ENCODE measurements at regions not wholly inside any gene's neighbourhood (a gene's known extent, or its start where the extent isn't known, plus 50 kb on each side); places are given as distances from the start of the nearest gene placed in this dataset.

- Histone ChIP-seq H3K4me1 (ENCODE audit: control insufficient read depth in 2 of 2, insufficient read depth in 2 of 2, low read length in 1 of 2) (no peaks in the 10 kb centered on the region), H3K27ac (ENCODE audit: low read depth in 2 of 2, low read length in 1 of 2) (no peak overlapping the region), H3K9me3 (ENCODE audit: control insufficient read depth in 2 of 2, insufficient read depth in 1 of 2, low read depth in 1 of 2, low read length in 1 of 2) (no peaks in the 10 kb centered on the region), H3K4me3 (ENCODE audit: low read depth in 1 of 2, low read length in 2 of 2) (no peak overlapping the region), H3K36me3 (ENCODE audit: control insufficient read depth in 2 of 2, insufficient read depth in 2 of 2, low read length in 1 of 2) (no peaks in the 10 kb centered on the region), H3K27me3 (ENCODE audit: control insufficient read depth in 1 of 2, insufficient read depth in 2 of 2, low read length in 2 of 2) (no peaks in the 10 kb centered on the region)
- 74 to 80% methylated on average over 2 of the region's 2 CpGs for WGBS, 2 donors
Observed at GRCh38 chr2:83844490-83844889, 614.6 kb downstream of the SUCLG1 start.

- H3K27ac ChIP-seq (ENCODE audit: low read depth in 2 of 2, low read length in 1 of 2): no peak overlapping the region
Observed at GRCh38 chr2:83842421-83842820, 616.7 kb downstream of the SUCLG1 start.

GRCh38 chr2:83837823-83838222 is 621.3 kb downstream of the SUCLG1 start:
- H3K27me3 ChIP-seq (ENCODE audit: control insufficient read depth in 1 of 2, insufficient read depth in 2 of 2, low read length in 2 of 2): no peaks in the 10 kb centered on the region
- WGBS, 2 donors: 75 to 76% methylated on average over 3 of the region's 3 CpGs
- no peaks in the 10 kb centered on the region for H3K4me1 ChIP-seq (ENCODE audit: control insufficient read depth in 2 of 2, insufficient read depth in 2 of 2, low read length in 1 of 2)
- no peak overlapping the region for H3K27ac ChIP-seq (ENCODE audit: low read depth in 2 of 2, low read length in 1 of 2)
- H3K4me3 ChIP-seq (ENCODE audit: low read depth in 1 of 2, low read length in 2 of 2): no peak overlapping the region
- H3K9me3 ChIP-seq (ENCODE audit: control insufficient read depth in 2 of 2, insufficient read depth in 1 of 2, low read depth in 1 of 2, low read length in 1 of 2): no peaks in the 10 kb centered on the region
- H3K36me3 ChIP-seq (ENCODE audit: control insufficient read depth in 2 of 2, insufficient read depth in 2 of 2, low read length in 1 of 2): no peaks in the 10 kb centered on the region

More at GRCh38 chr2:83842421-83842820, 616.7 kb downstream of the SUCLG1 start:
- no peaks in the 10 kb centered on the region for H3K27me3 ChIP-seq (ENCODE audit: control insufficient read depth in 1 of 2, insufficient read depth in 2 of 2, low read length in 2 of 2)
- H3K36me3 ChIP-seq (ENCODE audit: control insufficient read depth in 2 of 2, insufficient read depth in 2 of 2, low read length in 1 of 2): no peaks in the 10 kb centered on the region
- no peak overlapping the region for H3K4me3 ChIP-seq (ENCODE audit: low read depth in 1 of 2, low read length in 2 of 2)
- H3K4me1 ChIP-seq (ENCODE audit: control insufficient read depth in 2 of 2, insufficient read depth in 2 of 2, low read length in 1 of 2): no peaks in the 10 kb centered on the region
- H3K9me3 ChIP-seq (ENCODE audit: control insufficient read depth in 2 of 2, insufficient read depth in 1 of 2, low read depth in 1 of 2, low read length in 1 of 2): no peaks in the 10 kb centered on the region

GRCh38 chr2:83827618-83828017 is 631.5 kb downstream of the SUCLG1 start:
- Histone ChIP-seq H3K4me1 (ENCODE audit: control insufficient read depth in 2 of 2, insufficient read depth in 2 of 2, low read length in 1 of 2) (no peaks in the 10 kb centered on the region), H3K4me3 (ENCODE audit: low read depth in 1 of 2, low read length in 2 of 2) (no peak overlapping the region), H3K36me3 (ENCODE audit: control insufficient read depth in 2 of 2, insufficient read depth in 2 of 2, low read length in 1 of 2) (no peaks in the 10 kb centered on the region), H3K27me3 (ENCODE audit: control insufficient read depth in 1 of 2, insufficient read depth in 2 of 2, low read length in 2 of 2) (no peaks in the 10 kb centered on the region), H3K9me3 (ENCODE audit: control insufficient read depth in 2 of 2, insufficient read depth in 1 of 2, low read depth in 1 of 2, low read length in 1 of 2) (peaks cover 5% of the 10 kb centered on the region in 2 donors), H3K27ac (ENCODE audit: low read depth in 2 of 2, low read length in 1 of 2) (no peak overlapping the region)
- WGBS, 2 donors: 95 to 100% methylated on average over 2 of the region's 2 CpGs

GRCh38 chr2:83826577-83826976 is 632.5 kb downstream of the SUCLG1 start:
- Histone ChIP-seq H3K9me3 (ENCODE audit: control insufficient read depth in 2 of 2, insufficient read depth in 1 of 2, low read depth in 1 of 2, low read length in 1 of 2) (peaks cover 5% of the 10 kb centered on the region in 2 donors), H3K36me3 (ENCODE audit: control insufficient read depth in 2 of 2, insufficient read depth in 2 of 2, low read length in 1 of 2) (no peaks in the 10 kb centered on the region), H3K27ac (ENCODE audit: low read depth in 2 of 2, low read length in 1 of 2) (no peak overlapping the region), H3K4me1 (ENCODE audit: control insufficient read depth in 2 of 2, insufficient read depth in 2 of 2, low read length in 1 of 2) (no peaks in the 10 kb centered on the region), H3K4me3 (ENCODE audit: low read depth in 1 of 2, low read length in 2 of 2) (no peak overlapping the region), H3K27me3 (ENCODE audit: control insufficient read depth in 1 of 2, insufficient read depth in 2 of 2, low read length in 2 of 2) (no peaks in the 10 kb centered on the region)
- 80 to 86% methylated on average over 5 of the region's 5 CpGs for WGBS, 2 donors

GRCh38 chr2:83823229-83823628 is 635.9 kb downstream of the SUCLG1 start:
- Histone ChIP-seq H3K4me3 (ENCODE audit: low read depth in 1 of 2, low read length in 2 of 2) (no peak overlapping the region), H3K4me1 (ENCODE audit: control insufficient read depth in 2 of 2, insufficient read depth in 2 of 2, low read length in 1 of 2) (no peaks in the 10 kb centered on the region), H3K36me3 (ENCODE audit: control insufficient read depth in 2 of 2, insufficient read depth in 2 of 2, low read length in 1 of 2) (no peaks in the 10 kb centered on the region), H3K27ac (ENCODE audit: low read depth in 2 of 2, low read length in 1 of 2) (no peak overlapping the region), H3K27me3 (ENCODE audit: control insufficient read depth in 1 of 2, insufficient read depth in 2 of 2, low read length in 2 of 2) (no peaks in the 10 kb centered on the region), H3K9me3 (ENCODE audit: control insufficient read depth in 2 of 2, insufficient read depth in 1 of 2, low read depth in 1 of 2, low read length in 1 of 2) (peaks cover 5% of the 10 kb centered on the region in 2 donors)
- WGBS, 2 donors: 46 to 76% methylated on average over 2 of the region's 2 CpGs

- no peaks in the 10 kb centered on the region for H3K4me1 ChIP-seq (ENCODE audit: control insufficient read depth in 2 of 2, insufficient read depth in 2 of 2, low read length in 1 of 2)
- no peak overlapping the region for H3K4me3 ChIP-seq (ENCODE audit: low read depth in 1 of 2, low read length in 2 of 2)
- H3K27ac ChIP-seq (ENCODE audit: low read depth in 2 of 2, low read length in 1 of 2): no peak overlapping the region
- H3K9me3 ChIP-seq (ENCODE audit: control insufficient read depth in 2 of 2, insufficient read depth in 1 of 2, low read depth in 1 of 2, low read length in 1 of 2): no peaks in the 10 kb centered on the region
- no peaks in the 10 kb centered on the region for H3K36me3 ChIP-seq (ENCODE audit: control insufficient read depth in 2 of 2, insufficient read depth in 2 of 2, low read length in 1 of 2)
- no peaks in the 10 kb centered on the region for H3K27me3 ChIP-seq (ENCODE audit: control insufficient read depth in 1 of 2, insufficient read depth in 2 of 2, low read length in 2 of 2)
- 40 to 45% methylated on average over 3 of the region's 3 CpGs for WGBS, 2 donors
Observed at GRCh38 chr2:83817511-83817910, 641.6 kb downstream of the SUCLG1 start.

GRCh38 chr2:83808878-83809277 is 650.2 kb downstream of the SUCLG1 start:
- no peak overlapping the region for H3K4me3 ChIP-seq (ENCODE audit: low read depth in 1 of 2, low read length in 2 of 2)
- no peaks in the 10 kb centered on the region for H3K4me1 ChIP-seq (ENCODE audit: control insufficient read depth in 2 of 2, insufficient read depth in 2 of 2, low read length in 1 of 2)
- H3K9me3 ChIP-seq (ENCODE audit: control insufficient read depth in 2 of 2, insufficient read depth in 1 of 2, low read depth in 1 of 2, low read length in 1 of 2): no peaks in the 10 kb centered on the region
- no peaks in the 10 kb centered on the region for H3K36me3 ChIP-seq (ENCODE audit: control insufficient read depth in 2 of 2, insufficient read depth in 2 of 2, low read length in 1 of 2)
- no peak overlapping the region for H3K27ac ChIP-seq (ENCODE audit: low read depth in 2 of 2, low read length in 1 of 2)
- H3K27me3 ChIP-seq (ENCODE audit: control insufficient read depth in 1 of 2, insufficient read depth in 2 of 2, low read length in 2 of 2): no peaks in the 10 kb centered on the region
- WGBS, 2 donors: 86 to 89% methylated on average over 1 of the region's 1 CpG

GRCh38 chr2:83802604-83803003 is 656.5 kb downstream of the SUCLG1 start:
- Histone ChIP-seq H3K36me3 (ENCODE audit: control insufficient read depth in 2 of 2, insufficient read depth in 2 of 2, low read length in 1 of 2) (no peaks in the 10 kb centered on the region), H3K27ac (ENCODE audit: low read depth in 2 of 2, low read length in 1 of 2) (no peak overlapping the region), H3K4me1 (ENCODE audit: control insufficient read depth in 2 of 2, insufficient read depth in 2 of 2, low read length in 1 of 2) (no peaks in the 10 kb centered on the region), H3K27me3 (ENCODE audit: control insufficient read depth in 1 of 2, insufficient read depth in 2 of 2, low read length in 2 of 2) (no peaks in the 10 kb centered on the region), H3K4me3 (ENCODE audit: low read depth in 1 of 2, low read length in 2 of 2) (no peak overlapping the region), H3K9me3 (ENCODE audit: control insufficient read depth in 2 of 2, insufficient read depth in 1 of 2, low read depth in 1 of 2, low read length in 1 of 2) (peaks cover 0 to 3% of the 10 kb centered on the region in 2 donors)
- 92 to 94% methylated on average over 10 of the region's 10 CpGs for WGBS, 2 donors

GRCh38 chr2:83795777-83796176 is 663.3 kb downstream of the SUCLG1 start:
- 66 to 86% methylated on average over 3 of the region's 3 CpGs for WGBS, 2 donors
- Histone ChIP-seq H3K4me3 (ENCODE audit: low read depth in 1 of 2, low read length in 2 of 2) (no peak overlapping the region), H3K27me3 (ENCODE audit: control insufficient read depth in 1 of 2, insufficient read depth in 2 of 2, low read length in 2 of 2) (no peaks in the 10 kb centered on the region), H3K27ac (ENCODE audit: low read depth in 2 of 2, low read length in 1 of 2) (no peak overlapping the region), H3K9me3 (ENCODE audit: control insufficient read depth in 2 of 2, insufficient read depth in 1 of 2, low read depth in 1 of 2, low read length in 1 of 2) (no peaks in the 10 kb centered on the region), H3K36me3 (ENCODE audit: control insufficient read depth in 2 of 2, insufficient read depth in 2 of 2, low read length in 1 of 2) (no peaks in the 10 kb centered on the region), H3K4me1 (ENCODE audit: control insufficient read depth in 2 of 2, insufficient read depth in 2 of 2, low read length in 1 of 2) (no peaks in the 10 kb centered on the region)

Data from esophagus (tissue), 2 donors.